ENCODE measurements at regions not wholly inside any gene's neighbourhood (a gene's known extent, or its start where the extent isn't known, plus 50 kb on each side); places are given as distances from the start of the nearest gene placed in this dataset.

DNA sequence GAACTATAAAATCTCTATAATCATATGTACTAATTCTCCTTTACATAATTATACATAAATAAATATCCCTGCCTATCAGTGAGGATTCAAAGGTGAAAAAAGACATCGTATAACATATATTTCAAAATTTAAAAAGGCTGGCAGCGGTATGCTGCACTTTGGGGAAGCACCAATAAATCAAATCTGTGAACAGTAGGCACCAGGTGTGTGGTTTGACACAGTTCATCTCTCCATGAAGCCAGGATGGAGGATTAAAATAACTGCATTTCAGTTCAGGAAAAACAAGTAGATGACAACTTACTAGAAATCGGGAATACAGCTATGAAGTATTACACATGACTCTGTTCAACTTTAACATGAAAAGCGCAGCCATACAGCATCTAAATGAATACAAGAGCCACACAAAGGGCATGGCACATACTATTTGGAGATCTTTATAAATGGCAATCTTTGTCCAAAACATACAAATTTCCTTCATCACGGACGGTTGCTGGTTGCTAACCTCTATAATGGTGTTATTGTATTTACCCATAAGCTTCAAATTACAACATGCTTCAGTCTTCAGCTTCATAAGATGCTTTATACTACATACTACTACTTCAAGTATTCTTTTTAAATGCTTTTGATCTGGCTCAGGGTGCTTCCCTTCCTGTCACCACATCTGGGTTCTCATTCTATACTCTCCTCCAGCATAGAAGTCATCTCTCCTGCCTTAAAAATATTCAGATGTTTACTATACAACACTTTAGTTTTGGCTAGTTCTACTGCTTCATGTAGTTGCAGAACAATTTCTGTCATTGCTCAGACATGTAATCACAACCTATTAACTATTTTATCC, 128.7 kb downstream of the KLF12 start (continued):
- TF ChIP-seq, protein P1, sequence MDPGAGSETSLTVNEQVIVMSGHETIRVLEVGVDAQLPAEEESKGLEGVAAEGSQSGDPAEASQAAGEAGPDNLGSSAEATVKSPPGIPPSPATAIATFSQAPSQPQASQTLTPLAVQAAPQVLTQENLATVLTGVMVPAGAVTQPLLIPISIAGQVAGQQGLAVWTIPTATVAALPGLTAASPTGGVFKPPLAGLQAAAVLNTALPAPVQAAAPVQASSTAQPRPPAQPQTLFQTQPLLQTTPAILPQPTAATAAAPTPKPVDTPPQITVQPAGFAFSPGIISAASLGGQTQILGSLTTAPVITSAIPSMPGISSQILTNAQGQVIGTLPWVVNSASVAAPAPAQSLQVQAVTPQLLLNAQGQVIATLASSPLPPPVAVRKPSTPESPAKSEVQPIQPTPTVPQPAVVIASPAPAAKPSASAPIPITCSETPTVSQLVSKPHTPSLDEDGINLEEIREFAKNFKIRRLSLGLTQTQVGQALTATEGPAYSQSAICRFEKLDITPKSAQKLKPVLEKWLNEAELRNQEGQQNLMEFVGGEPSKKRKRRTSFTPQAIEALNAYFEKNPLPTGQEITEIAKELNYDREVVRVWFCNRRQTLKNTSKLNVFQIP (CRISPR knock-in tag; IDR thresholded peaks at IDR 0.05; ENCODE audit: borderline replicate concordance, low read depth), result no peak
- TF ChIP-seq SNAI2 (CRISPR knock-in tag; IDR thresholded peaks at IDR 0.05), result no peak
- TF ChIP-seq ZFP30 (CRISPR knock-in tag; IDR thresholded peaks at IDR 0.05), result no peak
- TF ChIP-seq ARNTL (CRISPR knock-in tag; IDR thresholded peaks at IDR 0.05; ENCODE audit: borderline replicate concordance, low read depth), result no peak
- TF ChIP-seq RARB (CRISPR knock-in tag; IDR thresholded peaks at IDR 0.05), result no peak

DNA sequence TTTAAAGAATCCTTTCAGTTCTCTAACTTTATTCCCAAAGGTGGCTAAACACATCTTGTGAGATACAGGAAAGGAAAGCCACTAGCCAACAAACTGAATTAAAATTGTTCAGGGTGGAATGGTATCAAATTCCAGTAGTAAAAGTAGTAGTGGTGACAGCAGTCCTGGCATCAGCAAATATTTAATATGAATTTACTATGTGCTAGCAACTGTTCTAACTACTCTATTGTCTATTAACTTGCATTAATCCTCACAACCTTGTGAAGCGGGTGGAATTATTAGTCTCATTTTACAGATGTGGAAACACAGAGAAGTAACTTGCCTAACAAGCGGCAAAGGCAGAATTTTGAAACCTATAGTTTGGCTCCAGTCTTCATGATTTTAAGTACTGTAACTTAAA, 130.1 kb downstream of the KLF12 start:
- TF ChIP-seq, protein P1 (CRISPR knock-in tag; IDR thresholded peaks at IDR 0.05; ENCODE audit: borderline replicate concordance, low read depth), result no peak
- TF ChIP-seq TOX (CRISPR knock-in tag; IDR thresholded peaks at IDR 0.05; ENCODE audit: borderline replicate concordance) (no peak), ZNF8 (CRISPR knock-in tag; IDR thresholded peaks at IDR 0.05) (no peak), ISL1 (CRISPR knock-in tag; IDR thresholded peaks at IDR 0.05) (no peak), BACH2 (CRISPR knock-in tag; IDR thresholded peaks at IDR 0.05; ENCODE audit: borderline replicate concordance) (no peak), RARB (CRISPR knock-in tag; IDR thresholded peaks at IDR 0.05) (no peak), TCF4 (CRISPR knock-in tag; IDR thresholded peaks at IDR 0.05; ENCODE audit: borderline replicate concordance) (no peak), ARNTL (CRISPR knock-in tag; IDR thresholded peaks at IDR 0.05; ENCODE audit: borderline replicate concordance, low read depth) (no peak), CREB5 (CRISPR knock-in tag; IDR thresholded peaks at IDR 0.05; ENCODE audit: low read depth) (no peak), PPARA (CRISPR knock-in tag; IDR thresholded peaks at IDR 0.05; ENCODE audit: borderline replicate concordance) (no peak), ZC3H10 (CRISPR knock-in tag; IDR thresholded peaks at IDR 0.05) (no peak), OSR1 (CRISPR knock-in tag; IDR thresholded peaks at IDR 0.05) (no peak), ESRRG (CRISPR knock-in tag; IDR thresholded peaks at IDR 0.05) (no peak), GLIS3 (CRISPR knock-in tag; IDR thresholded peaks at IDR 0.05) (no peak)
- TF ChIP-seq, protein P2, sequence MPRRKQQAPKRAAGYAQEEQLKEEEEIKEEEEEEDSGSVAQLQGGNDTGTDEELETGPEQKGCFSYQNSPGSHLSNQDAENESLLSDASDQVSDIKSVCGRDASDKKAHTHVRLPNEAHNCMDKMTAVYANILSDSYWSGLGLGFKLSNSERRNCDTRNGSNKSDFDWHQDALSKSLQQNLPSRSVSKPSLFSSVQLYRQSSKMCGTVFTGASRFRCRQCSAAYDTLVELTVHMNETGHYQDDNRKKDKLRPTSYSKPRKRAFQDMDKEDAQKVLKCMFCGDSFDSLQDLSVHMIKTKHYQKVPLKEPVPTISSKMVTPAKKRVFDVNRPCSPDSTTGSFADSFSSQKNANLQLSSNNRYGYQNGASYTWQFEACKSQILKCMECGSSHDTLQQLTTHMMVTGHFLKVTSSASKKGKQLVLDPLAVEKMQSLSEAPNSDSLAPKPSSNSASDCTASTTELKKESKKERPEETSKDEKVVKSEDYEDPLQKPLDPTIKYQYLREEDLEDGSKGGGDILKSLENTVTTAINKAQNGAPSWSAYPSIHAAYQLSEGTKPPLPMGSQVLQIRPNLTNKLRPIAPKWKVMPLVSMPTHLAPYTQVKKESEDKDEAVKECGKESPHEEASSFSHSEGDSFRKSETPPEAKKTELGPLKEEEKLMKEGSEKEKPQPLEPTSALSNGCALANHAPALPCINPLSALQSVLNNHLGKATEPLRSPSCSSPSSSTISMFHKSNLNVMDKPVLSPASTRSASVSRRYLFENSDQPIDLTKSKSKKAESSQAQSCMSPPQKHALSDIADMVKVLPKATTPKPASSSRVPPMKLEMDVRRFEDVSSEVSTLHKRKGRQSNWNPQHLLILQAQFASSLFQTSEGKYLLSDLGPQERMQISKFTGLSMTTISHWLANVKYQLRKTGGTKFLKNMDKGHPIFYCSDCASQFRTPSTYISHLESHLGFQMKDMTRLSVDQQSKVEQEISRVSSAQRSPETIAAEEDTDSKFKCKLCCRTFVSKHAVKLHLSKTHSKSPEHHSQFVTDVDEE (CRISPR knock-in tag; IDR thresholded peaks at IDR 0.05), result no peak
- no peak for ATAC-seq

DNA sequence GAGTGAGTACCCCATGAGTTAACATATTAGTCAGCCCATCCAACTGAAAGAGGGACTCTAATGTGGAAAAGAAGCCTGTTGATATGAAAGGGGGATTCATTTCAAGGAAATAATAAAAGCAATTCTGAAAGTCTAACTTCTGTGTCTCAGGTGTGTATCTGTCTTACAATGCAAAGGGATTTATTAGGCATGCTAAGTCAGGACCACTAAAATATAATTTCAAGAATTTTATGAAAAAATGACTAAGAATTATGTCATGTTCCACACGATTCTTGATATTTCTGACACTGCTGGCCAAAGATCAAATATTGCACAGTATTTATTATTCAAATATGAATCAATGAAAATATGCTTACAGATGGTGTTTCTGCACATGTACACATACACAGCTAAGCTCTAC, 130.8 kb downstream of the KLF12 start:
- TF ChIP-seq PPARA (CRISPR knock-in tag; IDR thresholded peaks at IDR 0.05; ENCODE audit: borderline replicate concordance) (no peak), ZNF8 (CRISPR knock-in tag; IDR thresholded peaks at IDR 0.05) (no peak), CSDC2 (CRISPR knock-in tag; IDR thresholded peaks at IDR 0.05) (no peak), BACH2 (CRISPR knock-in tag; IDR thresholded peaks at IDR 0.05; ENCODE audit: borderline replicate concordance) (no peak), TCF4 (CRISPR knock-in tag; IDR thresholded peaks at IDR 0.05; ENCODE audit: borderline replicate concordance) (no peak)
- TF ChIP-seq, protein P2 (CRISPR knock-in tag; IDR thresholded peaks at IDR 0.05), result no peak
- TF ChIP-seq, protein P1 (CRISPR knock-in tag; IDR thresholded peaks at IDR 0.05; ENCODE audit: borderline replicate concordance, low read depth), result no peak
- ATAC-seq, result no peak
